ENCODE measurements at regions not wholly inside any gene's neighbourhood (a gene's known extent, or its start where the extent isn't known, plus 50 kb on each side); places are given as distances from the start of the nearest gene placed in this dataset.

- TF ChIP-seq, protein P1, sequence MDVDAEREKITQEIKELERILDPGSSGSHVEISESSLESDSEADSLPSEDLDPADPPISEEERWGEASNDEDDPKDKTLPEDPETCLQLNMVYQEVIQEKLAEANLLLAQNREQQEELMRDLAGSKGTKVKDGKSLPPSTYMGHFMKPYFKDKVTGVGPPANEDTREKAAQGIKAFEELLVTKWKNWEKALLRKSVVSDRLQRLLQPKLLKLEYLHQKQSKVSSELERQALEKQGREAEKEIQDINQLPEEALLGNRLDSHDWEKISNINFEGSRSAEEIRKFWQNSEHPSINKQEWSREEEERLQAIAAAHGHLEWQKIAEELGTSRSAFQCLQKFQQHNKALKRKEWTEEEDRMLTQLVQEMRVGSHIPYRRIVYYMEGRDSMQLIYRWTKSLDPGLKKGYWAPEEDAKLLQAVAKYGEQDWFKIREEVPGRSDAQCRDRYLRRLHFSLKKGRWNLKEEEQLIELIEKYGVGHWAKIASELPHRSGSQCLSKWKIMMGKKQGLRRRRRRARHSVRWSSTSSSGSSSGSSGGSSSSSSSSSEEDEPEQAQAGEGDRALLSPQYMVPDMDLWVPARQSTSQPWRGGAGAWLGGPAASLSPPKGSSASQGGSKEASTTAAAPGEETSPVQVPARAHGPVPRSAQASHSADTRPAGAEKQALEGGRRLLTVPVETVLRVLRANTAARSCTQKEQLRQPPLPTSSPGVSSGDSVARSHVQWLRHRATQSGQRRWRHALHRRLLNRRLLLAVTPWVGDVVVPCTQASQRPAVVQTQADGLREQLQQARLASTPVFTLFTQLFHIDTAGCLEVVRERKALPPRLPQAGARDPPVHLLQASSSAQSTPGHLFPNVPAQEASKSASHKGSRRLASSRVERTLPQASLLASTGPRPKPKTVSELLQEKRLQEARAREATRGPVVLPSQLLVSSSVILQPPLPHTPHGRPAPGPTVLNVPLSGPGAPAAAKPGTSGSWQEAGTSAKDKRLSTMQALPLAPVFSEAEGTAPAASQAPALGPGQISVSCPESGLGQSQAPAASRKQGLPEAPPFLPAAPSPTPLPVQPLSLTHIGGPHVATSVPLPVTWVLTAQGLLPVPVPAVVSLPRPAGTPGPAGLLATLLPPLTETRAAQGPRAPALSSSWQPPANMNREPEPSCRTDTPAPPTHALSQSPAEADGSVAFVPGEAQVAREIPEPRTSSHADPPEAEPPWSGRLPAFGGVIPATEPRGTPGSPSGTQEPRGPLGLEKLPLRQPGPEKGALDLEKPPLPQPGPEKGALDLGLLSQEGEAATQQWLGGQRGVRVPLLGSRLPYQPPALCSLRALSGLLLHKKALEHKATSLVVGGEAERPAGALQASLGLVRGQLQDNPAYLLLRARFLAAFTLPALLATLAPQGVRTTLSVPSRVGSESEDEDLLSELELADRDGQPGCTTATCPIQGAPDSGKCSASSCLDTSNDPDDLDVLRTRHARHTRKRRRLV (CRISPR knock-in tag; IDR thresholded peaks at IDR 0.05), result no peak
- TF ChIP-seq, protein P2, sequence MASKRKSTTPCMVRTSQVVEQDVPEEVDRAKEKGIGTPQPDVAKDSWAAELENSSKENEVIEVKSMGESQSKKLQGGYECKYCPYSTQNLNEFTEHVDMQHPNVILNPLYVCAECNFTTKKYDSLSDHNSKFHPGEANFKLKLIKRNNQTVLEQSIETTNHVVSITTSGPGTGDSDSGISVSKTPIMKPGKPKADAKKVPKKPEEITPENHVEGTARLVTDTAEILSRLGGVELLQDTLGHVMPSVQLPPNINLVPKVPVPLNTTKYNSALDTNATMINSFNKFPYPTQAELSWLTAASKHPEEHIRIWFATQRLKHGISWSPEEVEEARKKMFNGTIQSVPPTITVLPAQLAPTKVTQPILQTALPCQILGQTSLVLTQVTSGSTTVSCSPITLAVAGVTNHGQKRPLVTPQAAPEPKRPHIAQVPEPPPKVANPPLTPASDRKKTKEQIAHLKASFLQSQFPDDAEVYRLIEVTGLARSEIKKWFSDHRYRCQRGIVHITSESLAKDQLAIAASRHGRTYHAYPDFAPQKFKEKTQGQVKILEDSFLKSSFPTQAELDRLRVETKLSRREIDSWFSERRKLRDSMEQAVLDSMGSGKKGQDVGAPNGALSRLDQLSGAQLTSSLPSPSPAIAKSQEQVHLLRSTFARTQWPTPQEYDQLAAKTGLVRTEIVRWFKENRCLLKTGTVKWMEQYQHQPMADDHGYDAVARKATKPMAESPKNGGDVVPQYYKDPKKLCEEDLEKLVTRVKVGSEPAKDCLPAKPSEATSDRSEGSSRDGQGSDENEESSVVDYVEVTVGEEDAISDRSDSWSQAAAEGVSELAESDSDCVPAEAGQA (IDR thresholded peaks at IDR 0.05; ENCODE audit: low read depth), result no peak
- TF ChIP-seq, protein P2 (CRISPR knock-in tag; IDR thresholded peaks at IDR 0.05; ENCODE audit: borderline replicate concordance), result no peak
- TF ChIP-seq KMT2B (CRISPR knock-in tag; IDR thresholded peaks at IDR 0.05) (no peak), KDM4B (CRISPR knock-in tag; IDR thresholded peaks at IDR 0.05) (no peak)
These were observed 83.2 kb downstream of the CLDN17 start (continued) for GRCh38 chr21:30083225-30083945.
